ENCODE measurements at regions not wholly inside any gene's neighbourhood (a gene's known extent, or its start where the extent isn't known, plus 50 kb on each side); places are given as distances from the start of the nearest gene placed in this dataset.

- H3K27me3 ChIP-seq: no peaks in the 10 kb centered on the region
- no peak overlapping the region for H3K4me3 ChIP-seq
- H3K27ac ChIP-seq: no peak overlapping the region
- no peaks in the 10 kb centered on the region for H3K36me3 ChIP-seq
- no peak for TF ChIP-seq CTCF (IDR thresholded peaks at IDR 0.05)
- no peak for DNase-seq (ENCODE audit: low spot score in 2 of 2)
- H3K9me3 ChIP-seq: no peaks in the 10 kb centered on the region
- H3K4me1 ChIP-seq: no peaks in the 10 kb centered on the region
- intact Hi-C loops (cut with DNase I): no loop called here
Measured at GRCh38 chr15:53266176-53266575, 476.0 kb upstream of the ONECUT1 start.

GRCh38 chr15:53260647-53261046 lies 470.5 kb upstream of the ONECUT1 start:
- Histone ChIP-seq H3K9me3 (no peaks in the 10 kb centered on the region), H3K27me3 (no peaks in the 10 kb centered on the region), H3K4me1 (no peaks in the 10 kb centered on the region), H3K27ac (no peak overlapping the region), H3K36me3 (no peaks in the 10 kb centered on the region), H3K4me3 (no peak overlapping the region)
- intact Hi-C loops (cut with DNase I): no loop called here
- no peak for DNase-seq (ENCODE audit: low spot score in 2 of 2)
- no peak for TF ChIP-seq CTCF (IDR thresholded peaks at IDR 0.05)

- Histone ChIP-seq H3K36me3 (no peaks in the 10 kb centered on the region), H3K4me3 (no peak overlapping the region), H3K27ac (no peak overlapping the region), H3K9me3 (no peaks in the 10 kb centered on the region), H3K4me1 (no peaks in the 10 kb centered on the region), H3K27me3 (no peaks in the 10 kb centered on the region)
- TF ChIP-seq CTCF (IDR thresholded peaks at IDR 0.05): no peak
- DNase-seq (ENCODE audit: low spot score in 2 of 2): no peak
- intact Hi-C loops (cut with DNase I): no loop called here
Measured at GRCh38 chr15:53256457-53256856, 466.3 kb upstream of the ONECUT1 start.

GRCh38 chr15:53256043-53256442 lies 465.9 kb upstream of the ONECUT1 start:
- no peak overlapping the region for H3K27ac ChIP-seq
- intact Hi-C loops (cut with DNase I): no loop called here

GRCh38 chr15:53251996-53252395 lies 461.9 kb upstream of the ONECUT1 start:
- intact Hi-C loops (cut with DNase I): no loop called here

More at GRCh38 chr15:53256043-53256442, 465.9 kb upstream of the ONECUT1 start:
- Histone ChIP-seq H3K36me3 (no peaks in the 10 kb centered on the region), H3K9me3 (no peaks in the 10 kb centered on the region), H3K4me3 (no peak overlapping the region), H3K27me3 (no peaks in the 10 kb centered on the region), H3K4me1 (no peaks in the 10 kb centered on the region)
- TF ChIP-seq CTCF (IDR thresholded peaks at IDR 0.05): no peak
- DNase-seq (ENCODE audit: low spot score in 2 of 2): no peak

More at GRCh38 chr15:53251996-53252395, 461.9 kb upstream of the ONECUT1 start:
- TF ChIP-seq CTCF (IDR thresholded peaks at IDR 0.05): no peak
- H3K27ac ChIP-seq: no peak overlapping the region
- H3K27me3 ChIP-seq: no peaks in the 10 kb centered on the region
- no peak overlapping the region for H3K4me3 ChIP-seq
- no peaks in the 10 kb centered on the region for H3K4me1 ChIP-seq
- DNase-seq (ENCODE audit: low spot score in 2 of 2): no peak
- no peaks in the 10 kb centered on the region for H3K36me3 ChIP-seq
- H3K9me3 ChIP-seq: no peaks in the 10 kb centered on the region
